Endothelial cell of umbilical vein (primary cell): ENCODE measurements at regions not wholly inside any gene's neighbourhood (a gene's known extent, or its start where the extent isn't known, plus 50 kb on each side); places are given as distances from the start of the nearest gene placed in this dataset.

Source experiments
- BruUV-seq: library from RNA; stranded (reverse); fragments of 400-500 nt; replicated peaks from 2 replicates; lab custom pipeline; 2021; lab: Mats Ljungman, UMichigan
- CTCF ChIA-PET: fragments of 300-600, 350-600 bp; sonication (Branson Sonifier 250); formaldehyde crosslinking; loops from one replicate; lab custom pipeline; 2021; ENCODE audit warnings: antibody characterized with exemption, inconsistent platforms; lab: Charles Lee
- POLR2A ChIA-PET: fragments of 300-600, 350-600 bp; sonication (Branson Sonifier 250); formaldehyde crosslinking; loops from one replicate; lab custom pipeline; 2021; ENCODE audit warnings: antibody characterized with exemption, inconsistent platforms; lab: Charles Lee
- DNase-seq: peaks from one replicate; pipeline ENCODE4 v3.0.0-alpha.2; 2011; ENCODE audit warnings: low read depth, low spot score
- FAIRE-seq: peaks from 2 replicates; lab custom pipeline; 2011; peaks lifted over from hg19 to GRCh38; lab: Jason Lieb, UNC
- H2AFZ ChIP-seq: 2 replicates; pipeline ENCODE4 v1.6.0; 2012; ENCODE audit warnings: low read depth, low read length, control low read depth, inconsistent platforms
- H3K27ac ChIP-seq: 2 replicates; pipeline ENCODE4 v1.5.1; 2011; ENCODE audit warnings: low read depth, mild to moderate bottlenecking, control low read depth, low read length, moderate library complexity; ENCODE audit not compliant: insufficient read depth
- H3K27me3 ChIP-seq, 2 experiments: 2 replicates each; pipeline versions ENCODE4 v1.6.0 to v1.6.1; 2011; ENCODE audit warnings: low read length in 2 of 2, mixed read lengths in 1 of 2; ENCODE audit not compliant: control insufficient read depth in 2 of 2, insufficient read depth in 2 of 2
- H3K36me3 ChIP-seq, 2 experiments: 2 replicates in 1 of 2; 3 replicates in 1 of 2; pipeline ENCODE4 v1.5.1; 2011; ENCODE audit warnings: low read length in 2 of 2, mild to moderate bottlenecking in 1 of 2, moderate library complexity in 1 of 2; ENCODE audit not compliant: control insufficient read depth in 2 of 2, insufficient read depth in 2 of 2; ENCODE audit errors: extremely low read depth in 1 of 2
- H3K4me1 ChIP-seq: 3 replicates; pipeline ENCODE4 v1.5.1; 2011; ENCODE audit warnings: mild to moderate bottlenecking, low read length; ENCODE audit not compliant: control insufficient read depth, insufficient read depth; ENCODE audit errors: extremely low read depth
- H3K4me2 ChIP-seq: 2 replicates; pipeline ENCODE4 v1.6.1; 2011; ENCODE audit warnings: low read length, control low read depth, mixed read lengths; ENCODE audit not compliant: insufficient read depth
- H3K4me3 ChIP-seq, 3 experiments: fragments of 200-600 bp in 1 of 3; sonication (generic), shearing (Covaris generic) in 1 of 3; replicated peaks in 1 of 3; 2 replicates each; pipeline ENCODE4 v1.5.1; 2011 to 2016; ENCODE audit warnings: control low read depth in 3 of 3, low read length in 3 of 3, mild to moderate bottlenecking in 2 of 3, inconsistent platforms in 1 of 3, low read depth in 1 of 3, moderate library complexity in 1 of 3; ENCODE audit not compliant: insufficient read depth in 1 of 3
- H3K79me2 ChIP-seq: 2 replicates; pipeline ENCODE4 v1.6.0; 2012; ENCODE audit warnings: low read length, inconsistent platforms; ENCODE audit not compliant: control insufficient read depth, insufficient read depth
- H3K9ac ChIP-seq: replicated peaks from 2 replicates; pipeline ENCODE3; 2011; ENCODE audit warnings: low read length, control low read depth; ENCODE audit not compliant: insufficient read depth; ENCODE audit errors: extremely low read depth
- H3K9me1 ChIP-seq: replicated peaks from 3 replicates; pipeline ENCODE4 v1.6.0; 2011; ENCODE audit warnings: mild to moderate bottlenecking, low read length; ENCODE audit not compliant: control insufficient read depth, insufficient read depth; ENCODE audit errors: extremely low read depth
- H3K9me3 ChIP-seq: replicated peaks from 2 replicates; pipeline ENCODE4 v1.5.1; 2012; ENCODE audit warnings: low read length, inconsistent platforms; ENCODE audit not compliant: control insufficient read depth, insufficient read depth
- H4K20me1 ChIP-seq: replicated peaks from 2 replicates; pipeline ENCODE3; 2011; ENCODE audit warnings: mild to moderate bottlenecking, low read length; ENCODE audit not compliant: control insufficient read depth, insufficient read depth; ENCODE audit errors: extremely low read depth
- EZH2 ChIP-seq: IDR thresholded peaks from 2 replicates; pipeline ENCODE4 v1.6.1; 2012; ENCODE audit warnings: borderline replicate concordance, low read depth, mild to moderate bottlenecking, moderate library complexity, low read length, inconsistent platforms; ENCODE audit not compliant: severe bottlenecking
- FOS ChIP-seq: IDR thresholded peaks from 2 replicates; pipeline ENCODE4 v1.6.1; 2011; ENCODE audit warnings: mild to moderate bottlenecking, low read length, moderate library complexity, borderline replicate concordance; ENCODE audit not compliant: insufficient read depth
- GATA2 ChIP-seq: IDR thresholded peaks from 2 replicates; pipeline ENCODE4 v1.7.0; 2011; ENCODE audit warnings: low read depth, mild to moderate bottlenecking, moderate library complexity, mixed read lengths, low read length; ENCODE audit not compliant: insufficient read length, insufficient read depth
- JUN ChIP-seq: IDR thresholded peaks from 2 replicates; pipeline ENCODE4 v1.6.1; 2011; ENCODE audit warnings: borderline replicate concordance, low read depth; ENCODE audit not compliant: insufficient read length, insufficient read depth
- MYC ChIP-seq: IDR thresholded peaks from one replicate; pipeline ENCODE4 v1.6.1; 2011; ENCODE audit warnings: mild to moderate bottlenecking, low read depth, low read length
- POLR2A ChIP-seq: IDR thresholded peaks from 2 replicates; pipeline ENCODE4 v1.6.1; 2012; ENCODE audit warnings: low read depth, mild to moderate bottlenecking, control low read depth, low read length
- POLR2AphosphoS5 ChIP-seq: IDR thresholded peaks from 2 replicates; pipeline ENCODE4 v1.6.1; 2012; ENCODE audit warnings: low read depth, mild to moderate bottlenecking, control low read depth, low read length, moderate library complexity; ENCODE audit not compliant: insufficient read depth
- dilution Hi-C: fragments of 300-500 bp; cut with MboI; formaldehyde crosslinking; loops from one replicate; pipeline ENCODE4 v1.15.0; 2019; ENCODE audit warnings: low sequenced_read_pairs; ENCODE audit not compliant: extremely low pct_ligation_motif_present
- intact Hi-C: fragments of 100-400 bp; cut with micrococcal nuclease; formaldehyde crosslinking; loops from one replicate; pipeline ENCODE4 v1.10.0; 2022
- TF ChIP-seq, protein P1 (sequence below), 2 donors: IDR thresholded peaks; 1 replicate in 1 of 2; 2 replicates in 1 of 2; pipeline ENCODE4 v1.5.1; 2011; ENCODE audit warnings: low read length in 2 of 2, mild to moderate bottlenecking in 2 of 2, moderate library complexity in 2 of 2, control low read depth in 1 of 2, inconsistent platforms in 1 of 2, low read depth in 1 of 2; ENCODE audit not compliant: insufficient read depth in 1 of 2; ENCODE audit errors: extremely low read depth in 1 of 2
- TF ChIP-seq, protein P2 (sequence below): IDR thresholded peaks from 2 replicates; pipeline ENCODE4 v1.6.1; 2011; ENCODE audit not compliant: insufficient read depth, insufficient read length

DNA sequence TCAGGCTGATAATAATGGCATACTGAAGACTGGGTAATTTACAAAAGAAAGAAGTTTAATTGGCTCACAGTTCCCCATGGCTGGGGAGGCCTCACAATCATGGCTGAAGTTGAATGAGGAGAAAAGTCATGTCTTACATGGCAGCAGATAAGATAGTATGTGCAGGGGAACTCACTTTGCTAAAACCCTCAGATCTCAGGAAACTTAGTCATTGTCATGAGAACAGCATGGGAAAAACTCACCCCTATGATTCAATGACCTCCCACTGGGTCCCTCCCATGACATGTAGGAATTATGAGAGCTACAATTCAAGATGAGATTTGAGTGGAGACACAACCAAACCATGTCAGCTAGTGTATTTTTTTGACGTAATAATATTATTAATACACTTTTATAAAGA lies 149.8 kb upstream of the BOD1L1 start:
- no peaks in the 10 kb centered on the region for H3K36me3 ChIP-seq
- H3K4me2 ChIP-seq, result no peak overlapping the region
- no peak for FAIRE-seq
- H3K27me3 ChIP-seq, result no peaks in the 10 kb centered on the region
- CTCF ChIA-PET, result no interaction called here
- no peaks in the 10 kb centered on the region for H3K9me1 ChIP-seq
- no peaks in the 10 kb centered on the region for H3K79me2 ChIP-seq
- no peaks in the 10 kb centered on the region for H3K4me1 ChIP-seq
- POLR2A ChIA-PET, result no interaction called here
- H3K9ac ChIP-seq, result no peak overlapping the region
- no peak overlapping the region for H2AFZ ChIP-seq
- no peak overlapping the region for H3K27ac ChIP-seq
- DNase-seq, result no peak
- intact Hi-C loops, result no loop called here
- no peak overlapping the region for H3K4me3 ChIP-seq
- dilution Hi-C loops, result no loop called here
- H4K20me1 ChIP-seq, result no peaks in the 10 kb centered on the region
- TF ChIP-seq GATA2 (no peak), MYC (no peak), EZH2 (no peak), FOS (no peak), JUN (no peak), POLR2A (no peak), POLR2AphosphoS5 (no peak)
- TF ChIP-seq, protein P1, sequence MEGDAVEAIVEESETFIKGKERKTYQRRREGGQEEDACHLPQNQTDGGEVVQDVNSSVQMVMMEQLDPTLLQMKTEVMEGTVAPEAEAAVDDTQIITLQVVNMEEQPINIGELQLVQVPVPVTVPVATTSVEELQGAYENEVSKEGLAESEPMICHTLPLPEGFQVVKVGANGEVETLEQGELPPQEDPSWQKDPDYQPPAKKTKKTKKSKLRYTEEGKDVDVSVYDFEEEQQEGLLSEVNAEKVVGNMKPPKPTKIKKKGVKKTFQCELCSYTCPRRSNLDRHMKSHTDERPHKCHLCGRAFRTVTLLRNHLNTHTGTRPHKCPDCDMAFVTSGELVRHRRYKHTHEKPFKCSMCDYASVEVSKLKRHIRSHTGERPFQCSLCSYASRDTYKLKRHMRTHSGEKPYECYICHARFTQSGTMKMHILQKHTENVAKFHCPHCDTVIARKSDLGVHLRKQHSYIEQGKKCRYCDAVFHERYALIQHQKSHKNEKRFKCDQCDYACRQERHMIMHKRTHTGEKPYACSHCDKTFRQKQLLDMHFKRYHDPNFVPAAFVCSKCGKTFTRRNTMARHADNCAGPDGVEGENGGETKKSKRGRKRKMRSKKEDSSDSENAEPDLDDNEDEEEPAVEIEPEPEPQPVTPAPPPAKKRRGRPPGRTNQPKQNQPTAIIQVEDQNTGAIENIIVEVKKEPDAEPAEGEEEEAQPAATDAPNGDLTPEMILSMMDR (IDR thresholded peaks at IDR 0.05; ENCODE audit: extremely low read depth in 1 of 2, insufficient read depth in 1 of 2, low read depth in 1 of 2, low read length in 2 of 2), result no peak
- TF ChIP-seq, protein P2, sequence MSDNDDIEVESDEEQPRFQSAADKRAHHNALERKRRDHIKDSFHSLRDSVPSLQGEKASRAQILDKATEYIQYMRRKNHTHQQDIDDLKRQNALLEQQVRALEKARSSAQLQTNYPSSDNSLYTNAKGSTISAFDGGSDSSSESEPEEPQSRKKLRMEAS, result no peak
- no peaks in the 10 kb centered on the region for H3K9me3 ChIP-seq
- BruUV-seq, result no TSS peak
